A549 (cell line): ENCODE measurements at regions not wholly inside any gene's neighbourhood (a gene's known extent, or its start where the extent isn't known, plus 50 kb on each side); places are given as distances from the start of the nearest gene placed in this dataset.

ENCODE experiments used
- ATAC-seq, 2 experiments: fragments of 200-7000 bp in 1 of 2; fragments of >200 bp in 1 of 2; cut with Nextera tagmentation in 1 of 2; cut with Tn5 transposase in 1 of 2; 3 replicates each; pipeline versions ENCODE4 v1.8.0 to v1.9.1; 2018 to 2020; ENCODE audit warnings: mild to moderate bottlenecking in 1 of 2, moderate library complexity in 1 of 2
- CTCF ChIA-PET: fragments of 300-600 bp; sonication (Branson Sonifier 250); formaldehyde crosslinking; extraction: SDS; loops from one replicate; lab custom pipeline; 2021; ENCODE audit warnings: antibody characterized with exemption, inconsistent platforms; lab: Yijun Ruan, JAX
- POLR2A ChIA-PET: fragments of 350-600 bp; formaldehyde crosslinking; extraction: SDS; loops from one replicate; lab custom pipeline; 2021; ENCODE audit warnings: antibody characterized with exemption, inconsistent platforms; lab: Yijun Ruan, JAX
- DNase-seq, 2 experiments: peaks; one replicate each; pipeline versions ENCODE4 v3.0.0 to v3.0.0-alpha.2; 2011 to 2016; ENCODE audit warnings: low read depth in 1 of 2, low spot score in 1 of 2
- FAIRE-seq: peaks from 2 replicates; lab custom pipeline; 2011; peaks lifted over from hg19 to GRCh38; lab: Jason Lieb, UNC
- H3K27ac ChIP-seq, 2 experiments: fragments of >200 bp; sonication (Bioruptor Twin); formaldehyde crosslinking; 3 replicates each; pipeline ENCODE4 v1.5.1; 2016 to 2017
- H3K4me1 ChIP-seq: fragments of >200 bp; sonication (Bioruptor Twin); formaldehyde crosslinking; 3 replicates; pipeline ENCODE4 v1.6.1; 2016
- H3K4me2 ChIP-seq: fragments of >200 bp; sonication (Bioruptor Twin); formaldehyde crosslinking; 3 replicates; pipeline ENCODE4 v1.6.1; 2016
- H3K4me3 ChIP-seq: fragments of >200 bp; sonication (Bioruptor Twin); formaldehyde crosslinking; 3 replicates; pipeline ENCODE4 v1.5.1; 2016
- H3K9me3 ChIP-seq: fragments of >200 bp; sonication (Bioruptor Twin); formaldehyde crosslinking; 3 replicates; pipeline ENCODE4 v1.6.1; 2016
- CBX2 ChIP-seq: fragments of 200-600 bp; sonication (generic); IDR thresholded peaks from 2 replicates; pipeline ENCODE4 v1.6.1; 2016; ENCODE audit warnings: low read depth, mild to moderate bottlenecking, borderline replicate concordance
- CTCF ChIP-seq: fragments of >200 bp; sonication (Bioruptor Twin); formaldehyde crosslinking; IDR thresholded peaks from 3 replicates; pipeline ENCODE4 v1.5.1; 2016
- E2F6 ChIP-seq: IDR thresholded peaks from 2 replicates; pipeline ENCODE4 v1.6.1; 2012; ENCODE audit warnings: low read depth, borderline replicate concordance
- EHF ChIP-seq: fragments of 250-450 bp; sonication (Bioruptor Pico); IDR thresholded peaks from 2 replicates; pipeline ENCODE4 v1.5.0; 2020; ENCODE audit warnings: mild to moderate bottlenecking
- EHMT2 ChIP-seq: fragments of 200-600 bp; sonication (generic); IDR thresholded peaks from 2 replicates; pipeline ENCODE4 v1.6.1; 2016; ENCODE audit warnings: antibody characterized with exemption, low read depth, mild to moderate bottlenecking, moderate library complexity
- FOXS1 ChIP-seq: fragments of 250-450 bp; sonication (Bioruptor Pico); IDR thresholded peaks from 2 replicates; pipeline ENCODE4 v1.5.0; 2020; ENCODE audit warnings: mild to moderate bottlenecking, moderate library complexity
- GATA3 ChIP-seq: IDR thresholded peaks from 2 replicates; pipeline ENCODE4 v1.6.1; 2012; ENCODE audit warnings: borderline replicate concordance
- HMGXB4 ChIP-seq: fragments of 250-450 bp; sonication (Bioruptor Pico); IDR thresholded peaks from 2 replicates; pipeline ENCODE4 v1.5.0; 2021; ENCODE audit warnings: mild to moderate bottlenecking, moderate library complexity, borderline replicate concordance
- HOXA7 ChIP-seq: fragments of 250-450 bp; sonication (Bioruptor Pico); IDR thresholded peaks from 2 replicates; pipeline ENCODE4 v1.5.0; 2020; ENCODE audit warnings: mild to moderate bottlenecking, moderate library complexity
- JUN ChIP-seq, 2 experiments: fragments of >200 bp; sonication (Bioruptor Twin); formaldehyde crosslinking; IDR thresholded peaks; 2 replicates in 1 of 2; 3 replicates in 1 of 2; pipeline ENCODE4 v1.6.1; 2016 to 2017
- KDM5A ChIP-seq: fragments of 200-600 bp; sonication (generic); IDR thresholded peaks from 2 replicates; pipeline ENCODE4 v1.6.1; 2016; ENCODE audit warnings: antibody characterized with exemption, mild to moderate bottlenecking
- MAFK ChIP-seq: fragments of 450-650 bp; IDR thresholded peaks from 2 replicates; pipeline ENCODE4 v1.6.1; 2014; ENCODE audit not compliant: partially characterized antibody
- MAX ChIP-seq: IDR thresholded peaks from 2 replicates; pipeline ENCODE4 v1.6.1; 2012
- NR3C1 ChIP-seq: fragments of >200 bp; sonication (Bioruptor Twin); formaldehyde crosslinking; IDR thresholded peaks from 3 replicates; pipeline ENCODE4 v1.6.1; 2017
- RAD21 ChIP-seq, 2 experiments: fragments of >200 bp in 1 of 2; sonication (Bioruptor Twin) in 1 of 2; formaldehyde crosslinking in 1 of 2; IDR thresholded peaks in 1 of 2; conservative IDR thresholded peaks in 1 of 2; 2 replicates in 1 of 2; 3 replicates in 1 of 2; pipeline ENCODE4 v1.6.1; 2012 to 2018; ENCODE audit warnings: inconsistent platforms in 1 of 2
- REST ChIP-seq: fragments of 200-600 bp; sonication (generic); IDR thresholded peaks from 2 replicates; pipeline ENCODE4 v1.6.1; 2016; ENCODE audit warnings: antibody characterized with exemption, mild to moderate bottlenecking, moderate library complexity
- TFCP2L1 ChIP-seq: fragments of 250-450 bp; sonication (Bioruptor Pico); IDR thresholded peaks from 2 replicates; pipeline ENCODE4 v1.5.0; 2021; ENCODE audit warnings: mild to moderate bottlenecking
- ZFP36 ChIP-seq: fragments of 450-650 bp; IDR thresholded peaks from 2 replicates; pipeline ENCODE4 v1.6.1; 2014; ENCODE audit warnings: borderline replicate concordance; ENCODE audit not compliant: partially characterized antibody
- WGBS: methylation state at CpG from one replicate; pipeline ENCODE4 v1.1.6; 2017; ENCODE audit errors: missing lambda C conversion rate; 5-methylcytosine and 5-hydroxymethylcytosine counted together

- Histone ChIP-seq H3K4me2 (no peak overlapping the region; the same call in 1 of the 3 replicates), H3K9me3 (no peaks in the 10 kb centered on the region), H3K4me3 (no peak overlapping the region), H3K27ac (no peak overlapping the region; a peak in 1 of 6 replicates), H3K4me1 (peaks cover 12% of the 10 kb centered on the region; the same call in 2 of the 3 replicates)
- POLR2A ChIA-PET = no interaction called here
- DNase-seq = peak in 1 of 2 experiments; percentile 9
- no peak for ATAC-seq
- CTCF ChIA-PET = interaction anchor here (1.1 kb wide), 1 partner anchor 13 kb away, joined by 3 read pairs; no protein-coding TSS in a partner anchor
- 96% methylated on average over 4 of the region's 4 CpGs for WGBS
- no peak for TF ChIP-seq RAD21 (conservative IDR thresholded peaks at IDR 0.05 in 1 of 2, IDR thresholded peaks at IDR 0.05 in 1 of 2)
- no peak for TF ChIP-seq GATA3
- no peak for TF ChIP-seq EHF (CRISPR knock-in tag)
- no peak for TF ChIP-seq FOXS1 (CRISPR knock-in tag)
- TF ChIP-seq HMGXB4 (CRISPR knock-in tag) = no peak
- no peak for TF ChIP-seq CBX2
- no peak for TF ChIP-seq MAX
- no peak for TF ChIP-seq KDM5A
- TF ChIP-seq CTCF = no peak
- no peak for TF ChIP-seq ZFP36
- TF ChIP-seq HOXA7 = no peak
- TF ChIP-seq JUN (IDR thresholded peaks at IDR 0.05) = no peak
- TF ChIP-seq TFCP2L1 (CRISPR knock-in tag) = no peak
- no peak for TF ChIP-seq MAFK
- no peak for TF ChIP-seq EHMT2
- TF ChIP-seq E2F6 = no peak
- no peak for TF ChIP-seq REST
- TF ChIP-seq NR3C1 = no peak
- FAIRE-seq = no peak
These were observed 113.7 kb downstream of the LMO3 start for GRCh38 chr12:16492240-16492639.
